HG03432 (cell line): ENCODE measurements at regions not wholly inside any gene's neighbourhood (a gene's known extent, or its start where the extent isn't known, plus 50 kb on each side); places are given as distances from the start of the nearest gene placed in this dataset.

ENCODE experiments used
- ATAC-seq: cut with Tn5 transposase; IDR thresholded peaks from one replicate; pipeline ENCODE4 v1.9.1; 2021; ENCODE audit warnings: mild to moderate bottlenecking, moderate library complexity; ENCODE audit not compliant: unreplicated experiment

- no peak for ATAC-seq
Observed at GRCh38 chr1:82220754-82221153, 420.0 kb downstream of the ADGRL2 start.

- ATAC-seq = no peak
Observed at GRCh38 chr1:82219841-82220240, 419.1 kb downstream of the ADGRL2 start.

- no peak for ATAC-seq
Observed at GRCh38 chr1:82218846-82219245, 418.1 kb downstream of the ADGRL2 start.

- ATAC-seq = no peak
Observed at GRCh38 chr1:82215853-82216175, 415.1 kb downstream of the ADGRL2 start.

- ATAC-seq = no peak
Observed at GRCh38 chr1:82215056-82215852, 414.5 kb downstream of the ADGRL2 start.

- ATAC-seq = no peak
Observed at GRCh38 chr1:82214606-82215005, 413.9 kb downstream of the ADGRL2 start.

- no peak for ATAC-seq
Observed at GRCh38 chr1:82197606-82198005, 396.9 kb downstream of the ADGRL2 start.

- ATAC-seq = no peak
Observed at GRCh38 chr1:82195245-82195644, 394.5 kb downstream of the ADGRL2 start.

GRCh38 chr1:82185084-82185483 lies 384.4 kb downstream of the ADGRL2 start:
- ATAC-seq = no peak

- ATAC-seq = no peak
Observed at GRCh38 chr1:82181846-82182245, 381.1 kb downstream of the ADGRL2 start.

GRCh38 chr1:82179131-82179530 lies 378.4 kb downstream of the ADGRL2 start:
- ATAC-seq = no peak

GRCh38 chr1:82177192-82177591 lies 376.5 kb downstream of the ADGRL2 start:
- ATAC-seq = no peak

- ATAC-seq = no peak
Observed at GRCh38 chr1:82171955-82172354, 371.2 kb downstream of the ADGRL2 start.

GRCh38 chr1:82168482-82168881 lies 367.7 kb downstream of the ADGRL2 start:
- no peak for ATAC-seq

GRCh38 chr1:82165304-82165703 lies 364.6 kb downstream of the ADGRL2 start:
- no peak for ATAC-seq

GRCh38 chr1:82162486-82163420 lies 362.0 kb downstream of the ADGRL2 start:
- ATAC-seq = peak; percentile 33

GRCh38 chr1:82161700-82162141 lies 361.0 kb downstream of the ADGRL2 start:
- ATAC-seq = peak; percentile 77

- peak; percentile 43 for ATAC-seq
Observed at GRCh38 chr1:82160903-82161302, 360.2 kb downstream of the ADGRL2 start.

- ATAC-seq = no peak
Observed at GRCh38 chr1:82160036-82160435, 359.3 kb downstream of the ADGRL2 start.

- ATAC-seq = no peak
Observed at GRCh38 chr1:82158981-82159380, 358.2 kb downstream of the ADGRL2 start.

- ATAC-seq = no peak
Observed at GRCh38 chr1:82154219-82154970, 353.7 kb downstream of the ADGRL2 start.
